ENCODE measurements at regions not wholly inside any gene's neighbourhood (a gene's known extent, or its start where the extent isn't known, plus 50 kb on each side); places are given as distances from the start of the nearest gene placed in this dataset.

- DNase-seq: no peak
- no peak overlapping the region for H3K4me3 ChIP-seq (ENCODE audit: low read depth, low read length)
- no peaks in the 10 kb centered on the region for H3K36me3 ChIP-seq
- H3K4me1 ChIP-seq: peaks cover 2% of the 10 kb centered on the region; the same call in 1 of the 2 replicates
- H3K27me3 ChIP-seq: no peaks in the 10 kb centered on the region
- no peak for TF ChIP-seq CTCF (IDR thresholded peaks at IDR 0.05; ENCODE audit: low read depth, low read length)
- no peaks in the 10 kb centered on the region for H3K9me3 ChIP-seq
Measured at GRCh38 chr14:51428981-51429380, 188.9 kb downstream of the TMX1 start.

GRCh38 chr14:51430079-51430478 is 190.0 kb downstream of the TMX1 start:
- Histone ChIP-seq H3K9me3 (no peaks in the 10 kb centered on the region), H3K36me3 (no peaks in the 10 kb centered on the region), H3K4me1 (no peaks in the 10 kb centered on the region; the same call in 1 of the 2 replicates), H3K27me3 (no peaks in the 10 kb centered on the region), H3K4me3 (ENCODE audit: low read depth, low read length) (no peak overlapping the region)
- DNase-seq: no peak
- TF ChIP-seq CTCF (IDR thresholded peaks at IDR 0.05; ENCODE audit: low read depth, low read length): no peak

GRCh38 chr14:51430633-51431032 is 190.6 kb downstream of the TMX1 start:
- Histone ChIP-seq H3K4me1 (no peaks in the 10 kb centered on the region), H3K27me3 (no peaks in the 10 kb centered on the region), H3K36me3 (no peaks in the 10 kb centered on the region), H3K9me3 (no peaks in the 10 kb centered on the region), H3K4me3 (ENCODE audit: low read depth, low read length) (no peak overlapping the region)
- no peak for TF ChIP-seq CTCF (IDR thresholded peaks at IDR 0.05; ENCODE audit: low read depth, low read length)
- no peak for DNase-seq

GRCh38 chr14:51431033-51431709 is 191.1 kb downstream of the TMX1 start:
- H3K4me3 ChIP-seq (ENCODE audit: low read depth, low read length): no peak overlapping the region

GRCh38 chr14:51431741-51432140 is 191.7 kb downstream of the TMX1 start:
- Histone ChIP-seq H3K27me3 (no peaks in the 10 kb centered on the region), H3K4me3 (ENCODE audit: low read depth, low read length) (no peak overlapping the region), H3K36me3 (no peaks in the 10 kb centered on the region), H3K4me1 (no peaks in the 10 kb centered on the region), H3K9me3 (no peaks in the 10 kb centered on the region)
- TF ChIP-seq CTCF (IDR thresholded peaks at IDR 0.05; ENCODE audit: low read depth, low read length): no peak
- DNase-seq: no peak

More at GRCh38 chr14:51431033-51431709, 191.1 kb downstream of the TMX1 start:
- Histone ChIP-seq H3K36me3 (no peaks in the 10 kb centered on the region), H3K27me3 (no peaks in the 10 kb centered on the region), H3K4me1 (no peaks in the 10 kb centered on the region), H3K9me3 (no peaks in the 10 kb centered on the region)
- TF ChIP-seq CTCF (IDR thresholded peaks at IDR 0.05; ENCODE audit: low read depth, low read length): no peak
- no peak for DNase-seq

- Histone ChIP-seq H3K9me3 (no peaks in the 10 kb centered on the region), H3K36me3 (no peaks in the 10 kb centered on the region), H3K27me3 (no peaks in the 10 kb centered on the region), H3K4me1 (no peaks in the 10 kb centered on the region), H3K4me3 (ENCODE audit: low read depth, low read length) (no peak overlapping the region)
- TF ChIP-seq CTCF (IDR thresholded peaks at IDR 0.05; ENCODE audit: low read depth, low read length): no peak
- no peak for DNase-seq
Measured at GRCh38 chr14:51432302-51432948, 192.4 kb downstream of the TMX1 start.

Measured in BE2C (cell line).